ENCODE measurements at regions not wholly inside any gene's neighbourhood (a gene's known extent, or its start where the extent isn't known, plus 50 kb on each side); places are given as distances from the start of the nearest gene placed in this dataset.

GRCh38 chr5:102107865-102108264 lies 188.2 kb downstream of the SLCO4C1 start:
- TF ChIP-seq CTCF (IDR thresholded peaks at IDR 0.05; ENCODE audit: low read depth, low read length, poor library complexity, severe bottlenecking) (no peak), EZH2phosphoT487 (IDR thresholded peaks at IDR 0.05; ENCODE audit: borderline replicate concordance, low read length) (no peak)

Measured in DOHH2 (cell line).